IMR-90 (cell line): ENCODE measurements at regions not wholly inside any gene's neighbourhood (a gene's known extent, or its start where the extent isn't known, plus 50 kb on each side); places are given as distances from the start of the nearest gene placed in this dataset.

Experiments
- ATAC-seq: fragments of 200-7000 bp; cut with Tn5 transposase; 2 replicates; pipeline ENCODE4 v1.9.1; 2020; ENCODE audit warnings: low read depth, mild to moderate bottlenecking, moderate library complexity
- BruUV-seq: library from RNA; stranded (reverse); fragments of 400-500 nt; replicated peaks from 2 replicates; lab custom pipeline; 2021; lab: Mats Ljungman, UMichigan
- CTCF ChIA-PET: fragments of 300-600 bp; formaldehyde crosslinking; extraction: SDS; loops from one replicate; lab custom pipeline; 2021; ENCODE audit warnings: antibody characterized with exemption; lab: Yijun Ruan, JAX
- POLR2A ChIA-PET: fragments of 300-600 bp; sonication (Branson Sonifier 250); formaldehyde crosslinking; loops from one replicate; lab custom pipeline; 2022; ENCODE audit warnings: antibody characterized with exemption; ENCODE audit not compliant: unreplicated experiment; lab: Charles Lee
- DNase-seq: peaks from one replicate; pipeline ENCODE4 v3.0.0; 2013
- H2AFZ ChIP-seq: replicated peaks from 2 replicates; pipeline ENCODE3; 2013; ENCODE audit warnings: low read length, mild to moderate bottlenecking; ENCODE audit not compliant: poor library complexity
- H2AK5ac ChIP-seq: 2 replicates; pipeline ENCODE4 v1.6.1; 2013; ENCODE audit warnings: low read depth, low read length, inconsistent platforms
- H2AK9ac ChIP-seq: replicated peaks from 2 replicates; pipeline ENCODE3; 2013; ENCODE audit warnings: mild to moderate bottlenecking, low read depth, low read length, moderate library complexity; ENCODE audit not compliant: poor library complexity
- H2BK120ac ChIP-seq: 2 replicates; pipeline ENCODE4 v1.6.1; 2013; ENCODE audit warnings: low read depth, low read length, inconsistent platforms
- H2BK15ac ChIP-seq: 3 replicates; pipeline ENCODE4 v1.6.1; 2013; ENCODE audit warnings: low read depth, low read length, inconsistent platforms
- H2BK20ac ChIP-seq: 2 replicates; pipeline ENCODE4 v1.6.1; 2013; ENCODE audit warnings: low read depth, mild to moderate bottlenecking, inconsistent platforms, low read length, moderate library complexity
- H2BK5ac ChIP-seq: 2 replicates; pipeline ENCODE4 v1.6.1; 2013; ENCODE audit warnings: mild to moderate bottlenecking, low read depth, low read length, inconsistent platforms; ENCODE audit not compliant: poor library complexity, severe bottlenecking
- H3K14ac ChIP-seq: replicated peaks from 2 replicates; pipeline ENCODE4 v1.6.1; 2013; ENCODE audit warnings: low read depth, low read length, inconsistent platforms
- H3K18ac ChIP-seq: 2 replicates; pipeline ENCODE4 v1.6.1; 2013; ENCODE audit warnings: low read depth, low read length, control low read depth
- H3K23ac ChIP-seq: 2 replicates; pipeline ENCODE4 v1.6.1; 2013; ENCODE audit warnings: low read depth, low read length, inconsistent platforms
- H3K27ac ChIP-seq: 2 replicates; pipeline ENCODE4 v1.5.1; 2013; ENCODE audit warnings: mild to moderate bottlenecking, control low read depth, low read length; ENCODE audit not compliant: insufficient read depth
- H3K27me3 ChIP-seq: 2 replicates; pipeline ENCODE4 v1.6.1; 2013; ENCODE audit warnings: low read length; ENCODE audit not compliant: control insufficient read depth, insufficient read depth
- H3K36me3 ChIP-seq: 2 replicates; pipeline ENCODE4 v1.6.1; 2013; ENCODE audit warnings: low read length, mixed read lengths; ENCODE audit not compliant: control insufficient read depth, insufficient read depth
- H3K4ac ChIP-seq: 2 replicates; pipeline ENCODE4 v1.6.1; 2013; ENCODE audit warnings: low read depth, low read length, inconsistent platforms
- H3K4me1 ChIP-seq: 2 replicates; pipeline ENCODE4 v1.6.1; 2013; ENCODE audit warnings: low read length, mixed read lengths; ENCODE audit not compliant: control insufficient read depth, insufficient read depth
- H3K4me2 ChIP-seq: 2 replicates; pipeline ENCODE4 v1.6.1; 2013; ENCODE audit warnings: low read depth, mild to moderate bottlenecking, control low read depth, low read length, moderate library complexity
- H3K4me3 ChIP-seq: 2 replicates; pipeline ENCODE4 v1.5.1; 2013; ENCODE audit warnings: low read depth, mild to moderate bottlenecking, control low read depth, low read length, moderate library complexity; ENCODE audit not compliant: insufficient read depth
- H3K56ac ChIP-seq: 2 replicates; pipeline ENCODE4 v1.6.1; 2013; ENCODE audit warnings: low read length, inconsistent platforms; ENCODE audit not compliant: insufficient read depth; ENCODE audit errors: extremely low read depth
- H3K79me1 ChIP-seq, 2 experiments: 2 replicates each; pipeline ENCODE4 v1.6.1; 2013; ENCODE audit warnings: low read length in 2 of 2, inconsistent platforms in 1 of 2, low read depth in 1 of 2
- H3K9ac ChIP-seq: 2 replicates; pipeline ENCODE4 v1.6.1; 2013; ENCODE audit warnings: low read depth, low read length, control low read depth
- H3K9me1 ChIP-seq: 2 replicates; pipeline ENCODE4 v1.6.1; 2013; ENCODE audit warnings: low read length, inconsistent platforms; ENCODE audit not compliant: insufficient read depth
- H3K9me3 ChIP-seq: 2 replicates; pipeline ENCODE4 v1.6.1; 2013; ENCODE audit warnings: low read length; ENCODE audit not compliant: control insufficient read depth, insufficient read depth
- H4K20me1 ChIP-seq: 2 replicates; pipeline ENCODE4 v1.6.1; 2013; ENCODE audit warnings: low read length, inconsistent platforms; ENCODE audit not compliant: insufficient read depth
- H4K5ac ChIP-seq: 2 replicates; pipeline ENCODE4 v1.6.1; 2013; ENCODE audit warnings: mild to moderate bottlenecking, low read depth, low read length, control low read depth
- H4K8ac ChIP-seq, 2 experiments: 2 replicates each; pipeline ENCODE4 v1.6.1; 2013; ENCODE audit warnings: low read depth in 2 of 2, low read length in 2 of 2, control low read depth in 1 of 2, inconsistent platforms in 1 of 2
- H4K91ac ChIP-seq: 2 replicates; pipeline ENCODE4 v1.6.1; 2013; ENCODE audit warnings: low read depth, low read length, inconsistent platforms; ENCODE audit not compliant: insufficient read depth
- BHLHE40 ChIP-seq: fragments of 150-350 bp; IDR thresholded peaks from 2 replicates; pipeline ENCODE4 v1.6.1; 2016; ENCODE audit warnings: mild to moderate bottlenecking, low read depth, low read length
- CEBPB ChIP-seq: IDR thresholded peaks from 2 replicates; pipeline ENCODE4 v1.6.1; 2012; ENCODE audit warnings: low read depth, low read length, improper control_type of control experiment
- CHD1 ChIP-seq: IDR thresholded peaks from 2 replicates; pipeline ENCODE4 v1.6.1; 2012; ENCODE audit warnings: low read depth, low read length, improper control_type of control experiment
- CTCF ChIP-seq: conservative IDR thresholded peaks from 2 replicates; pipeline ENCODE4 v1.5.1; 2012; ENCODE audit warnings: mild to moderate bottlenecking, low read depth, low read length, improper control_type of control experiment
- ELK1 ChIP-seq: fragments of 150-350 bp; IDR thresholded peaks from 2 replicates; pipeline ENCODE4 v1.6.1; 2016; ENCODE audit warnings: low read depth, mild to moderate bottlenecking, low read length, moderate library complexity, borderline replicate concordance
- FOS ChIP-seq: fragments of 150-350 bp; IDR thresholded peaks from 2 replicates; pipeline ENCODE4 v1.6.1; 2016; ENCODE audit warnings: low read depth, low read length
- MAFK ChIP-seq: IDR thresholded peaks from 2 replicates; pipeline ENCODE4 v1.6.1; 2012; ENCODE audit warnings: low read depth, low read length, improper control_type of control experiment
- MAZ ChIP-seq: IDR thresholded peaks from 2 replicates; pipeline ENCODE4 v1.6.1; 2012; ENCODE audit warnings: low read depth, mild to moderate bottlenecking, low read length, improper control_type of control experiment, moderate library complexity, borderline replicate concordance
- MXI1 ChIP-seq: IDR thresholded peaks from 2 replicates; pipeline ENCODE4 v1.6.1; 2012; ENCODE audit warnings: low read depth, mild to moderate bottlenecking, low read length, moderate library complexity, borderline replicate concordance
- POLR2A ChIP-seq: IDR thresholded peaks from 2 replicates; pipeline ENCODE4 v1.6.1; 2012; ENCODE audit warnings: mild to moderate bottlenecking, low read depth, low read length
- RAD21 ChIP-seq: IDR thresholded peaks from 2 replicates; pipeline ENCODE4 v1.6.1; 2012; ENCODE audit warnings: low read length, improper control_type of control experiment
- RCOR1 ChIP-seq: IDR thresholded peaks from 2 replicates; pipeline ENCODE4 v1.6.1; 2012; ENCODE audit warnings: mild to moderate bottlenecking, low read length, improper control_type of control experiment; ENCODE audit not compliant: insufficient replicate concordance
- SMC3 ChIP-seq: fragments of 150-350 bp; IDR thresholded peaks from 2 replicates; pipeline ENCODE4 v1.6.1; 2016; ENCODE audit warnings: low read depth, mild to moderate bottlenecking, antibody characterized with exemption, low read length, moderate library complexity
- USF2 ChIP-seq: fragments of 150-350 bp; IDR thresholded peaks from 2 replicates; pipeline ENCODE4 v1.6.1; 2017; ENCODE audit warnings: mild to moderate bottlenecking, antibody characterized with exemption, low read length, low read depth
- WGBS, 2 experiments: methylation state at CpG; one replicate each; pipeline versions ENCODE4 v1.1.5 to v1.1.7; 2013; ENCODE audit warnings: missing lambda C conversion rate in 2 of 2; ENCODE audit not compliant: insufficient read length in 1 of 2; ENCODE audit errors: extremely low coverage in 2 of 2; 5-methylcytosine and 5-hydroxymethylcytosine counted together
- dilution Hi-C: fragments of 300-500 bp; cut with HindIII; formaldehyde crosslinking; loops from one replicate; pipeline ENCODE4 v1.14.3; 2018; ENCODE audit warnings: low sequenced_read_pairs; ENCODE audit not compliant: unreplicated experiment
- in situ Hi-C: fragments of 300-500 bp; cut with MboI; formaldehyde crosslinking; loops from 3 replicates; pipeline ENCODE4 v1.14.3; 2019; ENCODE audit warnings: low sequenced_read_pairs, inconsistent platforms, mixed read lengths
- intact Hi-C: fragments of 100-400 bp; cut with micrococcal nuclease; formaldehyde crosslinking; loops from 2 replicates; pipeline ENCODE4 v1.10.0; 2022

GRCh38 chr13:24073657-24074056 is 86.9 kb upstream of the SPATA13 start:
- Histone ChIP-seq H4K8ac (no peak overlapping the region), H3K27me3 (no peaks in the 10 kb centered on the region), H3K4me3 (no peak overlapping the region), H4K20me1 (no peaks in the 10 kb centered on the region), H2AK5ac (no peak overlapping the region), H3K27ac (no peak overlapping the region), H2BK15ac (no peak overlapping the region), H3K23ac (no peak overlapping the region), H2AFZ (no peak overlapping the region), H2BK20ac (no peak overlapping the region), H4K91ac (no peak overlapping the region), H2AK9ac (no peak overlapping the region), H2BK5ac (no peak overlapping the region), H3K36me3 (no peaks in the 10 kb centered on the region), H3K9ac (no peak overlapping the region), H3K79me1 (no peaks in the 10 kb centered on the region), H3K18ac (no peak overlapping the region), H2BK120ac (no peak overlapping the region), H3K4me1 (no peaks in the 10 kb centered on the region), H4K5ac (no peak overlapping the region), H3K9me3 (no peaks in the 10 kb centered on the region), H3K4me2 (no peak overlapping the region), H3K4ac (no peak overlapping the region), H3K56ac (no peak overlapping the region), H3K9me1 (no peaks in the 10 kb centered on the region; the same call in 1 of the 2 replicates), H3K14ac (no peak overlapping the region)
- dilution Hi-C loops (no loop called here), intact Hi-C loops (no loop called here), in situ Hi-C loops (no loop called here)
- no peak for ATAC-seq
- POLR2A ChIA-PET, result no interaction called here
- CTCF ChIA-PET, result no interaction called here
- no CpG with 5 or more reads among the region's 2 CpGs for WGBS, 2 experiments
- no peak for TF ChIP-seq MAZ
- TF ChIP-seq SMC3, result no peak
- TF ChIP-seq CHD1, result no peak
- no peak for TF ChIP-seq CEBPB
- TF ChIP-seq POLR2A, result no peak
- no peak for TF ChIP-seq CTCF
- no peak for TF ChIP-seq RAD21
- TF ChIP-seq FOS, result no peak
- no peak for TF ChIP-seq BHLHE40
- TF ChIP-seq MXI1, result no peak
- TF ChIP-seq USF2, result no peak
- no peak for TF ChIP-seq ELK1
- TF ChIP-seq MAFK, result no peak
- TF ChIP-seq RCOR1, result no peak
- no peak for DNase-seq
- BruUV-seq, result no TSS peak
